Brain microvascular endothelial cell (primary cell): ENCODE measurements at regions not wholly inside any gene's neighbourhood (a gene's known extent, or its start where the extent isn't known, plus 50 kb on each side); places are given as distances from the start of the nearest gene placed in this dataset.

Experiments
- DNase-seq: peaks from one replicate; pipeline ENCODE4 v3.0.0-alpha.2; 2020
- H3K27ac ChIP-seq: fragments of 250-450 bp; sonication (Bioruptor Pico); 2 replicates; pipeline ENCODE4 v1.5.1; 2020; ENCODE audit warnings: mild to moderate bottlenecking, moderate library complexity
- H3K27me3 ChIP-seq: fragments of 250-450 bp; sonication (Bioruptor Pico); replicated peaks from 2 replicates; pipeline ENCODE4 v1.5.1; 2020; ENCODE audit warnings: mild to moderate bottlenecking
- H3K36me3 ChIP-seq: fragments of 250-450 bp; sonication (Bioruptor Pico); replicated peaks from 2 replicates; pipeline ENCODE4 v1.5.1; 2020; ENCODE audit warnings: mild to moderate bottlenecking
- H3K4me3 ChIP-seq: 2 replicates; pipeline ENCODE4 v1.5.1; 2011; ENCODE audit warnings: low read depth, mild to moderate bottlenecking, control low read depth, low read length, moderate library complexity
- CTCF ChIP-seq: IDR thresholded peaks from 2 replicates; pipeline ENCODE4 v1.5.1; 2011; ENCODE audit warnings: low read depth, mild to moderate bottlenecking, moderate library complexity, low read length, control low read depth, inconsistent platforms; ENCODE audit errors: missing control alignments
- in situ Hi-C: cut with HindIII; loops from 2 replicates; pipeline ENCODE4 v1.10.0; 2017; ENCODE audit warnings: low sequenced_read_pairs, low pct_ligation_motif_present

- Histone ChIP-seq H3K27me3 (no peaks in the 10 kb centered on the region), H3K36me3 (no peaks in the 10 kb centered on the region), H3K4me3 (no peak overlapping the region), H3K27ac (no peak overlapping the region)
- in situ Hi-C loops: no loop called here
- TF ChIP-seq CTCF: no peak
- DNase-seq: no peak
These were observed 114.7 kb downstream of the ANKRD60 start for GRCh38 chr20:58113716-58114115.

- Histone ChIP-seq H3K27me3 (no peaks in the 10 kb centered on the region), H3K36me3 (no peaks in the 10 kb centered on the region), H3K4me3 (no peak overlapping the region), H3K27ac (peak overlapping the region; percentile 40)
- in situ Hi-C loops: no loop called here
- DNase-seq: peak; percentile 67
- TF ChIP-seq CTCF: no peak
These were observed 116.3 kb downstream of the ANKRD60 start for GRCh38 chr20:58112017-58112781.

GRCh38 chr20:58111310-58112016, 117.0 kb downstream of the ANKRD60 start:
- peak; percentile 37 for DNase-seq
- Histone ChIP-seq H3K27me3 (no peaks in the 10 kb centered on the region), H3K27ac (peak overlapping the region; percentile 40), H3K4me3 (no peak overlapping the region), H3K36me3 (no peaks in the 10 kb centered on the region)
- no peak for TF ChIP-seq CTCF
- in situ Hi-C loops: no loop called here

GRCh38 chr20:58109918-58110635, 118.4 kb downstream of the ANKRD60 start:
- in situ Hi-C loops: no loop called here
- Histone ChIP-seq H3K27me3 (no peaks in the 10 kb centered on the region), H3K4me3 (no peak overlapping the region), H3K36me3 (no peaks in the 10 kb centered on the region), H3K27ac (peak overlapping the region; percentile 46)
- DNase-seq: no peak
- TF ChIP-seq CTCF: no peak

GRCh38 chr20:58109126-58109880, 119.2 kb downstream of the ANKRD60 start:
- no peak overlapping the region for H3K4me3 ChIP-seq
- H3K27me3 ChIP-seq: no peaks in the 10 kb centered on the region
- in situ Hi-C loops: no loop called here
- no peak for TF ChIP-seq CTCF
- H3K27ac ChIP-seq: peak overlapping the region; percentile 46
- DNase-seq: peak; percentile 80
- no peaks in the 10 kb centered on the region for H3K36me3 ChIP-seq
